Myocyte (in vitro differentiated cells): ENCODE measurements at regions not wholly inside any gene's neighbourhood (a gene's known extent, or its start where the extent isn't known, plus 50 kb on each side); places are given as distances from the start of the nearest gene placed in this dataset.

Experiments used
- DNase-seq: peaks from one replicate; pipeline ENCODE4 v3.0.0-alpha.2; 2012; ENCODE audit warnings: low read depth

DNA sequence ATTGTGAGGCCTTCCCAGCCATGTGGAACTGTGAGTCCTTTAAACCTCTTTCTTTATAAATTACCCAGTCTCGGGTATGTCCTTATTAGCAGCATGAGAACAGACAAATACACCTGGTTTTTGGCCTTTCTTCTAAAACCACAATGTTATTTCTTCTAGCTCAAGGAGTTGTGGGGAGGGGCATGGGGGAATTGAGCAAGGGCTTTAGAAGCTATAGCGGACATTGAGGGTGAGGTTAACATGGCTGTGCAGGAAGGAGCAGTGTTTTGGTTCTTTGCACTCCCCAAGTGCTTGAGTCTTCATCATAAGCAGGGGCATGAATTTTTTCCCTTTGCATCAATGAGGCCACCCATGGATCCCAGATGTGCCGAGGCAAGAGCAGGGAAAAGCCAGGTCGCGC is 86.8 kb downstream of the SPRING1 start:
- no peak for DNase-seq

DNA sequence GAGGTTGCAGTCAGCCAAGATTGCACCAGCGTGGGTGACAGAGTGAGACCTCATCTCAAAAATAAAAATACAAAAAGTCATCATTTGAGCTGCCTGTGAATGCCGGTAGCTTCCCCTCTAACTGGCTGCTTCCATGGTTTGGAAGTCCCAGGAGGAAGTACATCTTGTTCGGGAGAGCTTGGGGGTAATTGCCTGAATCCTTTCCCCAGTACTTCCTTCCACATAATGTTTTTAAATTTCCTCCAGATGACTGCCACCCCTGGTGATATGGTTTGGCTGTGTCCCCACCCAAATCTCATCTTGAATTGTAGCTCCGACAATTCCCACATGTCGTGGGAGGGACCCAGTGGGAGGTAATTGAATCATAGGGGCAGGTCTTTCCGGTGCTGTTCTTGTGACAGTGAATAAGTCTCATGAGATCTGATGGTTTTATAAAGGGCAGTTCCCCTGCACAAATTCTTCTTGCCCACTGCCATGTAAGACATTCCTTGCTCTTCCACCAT is 87.2 kb downstream of the SPRING1 start:
- DNase-seq, result no peak

- no peak for DNase-seq
Observed at GRCh38 chr12:116650062-116650461, 87.8 kb downstream of the SPRING1 start.

- DNase-seq, result no peak
Observed at GRCh38 chr12:116647813-116648212, 88.6 kb downstream of the MAP1LC3B2 start.

DNA sequence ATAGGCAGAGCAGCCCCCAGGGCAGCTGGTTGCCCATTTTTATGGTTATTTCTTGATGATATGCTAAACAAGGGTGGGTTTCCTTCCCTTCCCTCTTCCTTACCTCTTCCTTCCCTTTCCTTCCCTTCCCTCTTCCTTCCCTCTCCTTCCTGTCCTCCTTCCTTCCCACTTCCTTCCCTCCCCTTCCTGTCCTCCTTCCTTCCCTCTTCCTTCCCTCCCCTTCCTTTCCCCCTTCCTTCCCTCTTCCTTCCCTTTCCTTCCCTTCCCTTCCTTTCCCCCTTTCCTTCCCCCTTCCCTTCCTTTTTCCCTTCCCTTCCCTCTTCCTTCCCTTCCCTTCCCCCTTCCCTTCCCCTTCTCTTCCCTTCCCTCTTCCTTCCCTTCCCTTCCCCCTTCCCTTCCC is 87.7 kb downstream of the MAP1LC3B2 start:
- no peak for DNase-seq

GRCh38 chr12:116644806-116645205 is 85.6 kb downstream of the MAP1LC3B2 start:
- no peak for DNase-seq

DNA sequence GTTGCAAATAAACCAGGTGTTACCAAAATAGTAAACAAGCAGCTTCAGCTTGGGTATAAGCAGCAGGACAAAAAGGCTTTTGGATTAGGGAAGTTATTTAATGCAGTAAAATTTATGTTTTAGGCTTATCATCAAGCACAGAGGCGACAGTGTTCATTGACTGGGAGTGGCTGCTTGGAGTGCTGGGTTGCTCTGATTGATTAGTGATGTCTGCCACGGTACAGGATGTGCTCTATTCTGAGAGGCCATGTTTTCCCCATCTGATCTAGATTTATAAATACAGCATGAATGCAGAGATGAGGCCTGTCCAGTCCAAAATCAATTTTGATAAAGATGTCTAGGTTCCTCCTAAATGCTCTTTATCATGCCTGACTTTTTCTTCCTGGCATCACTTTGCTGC is 83.5 kb downstream of the MAP1LC3B2 start:
- no peak for DNase-seq

DNA sequence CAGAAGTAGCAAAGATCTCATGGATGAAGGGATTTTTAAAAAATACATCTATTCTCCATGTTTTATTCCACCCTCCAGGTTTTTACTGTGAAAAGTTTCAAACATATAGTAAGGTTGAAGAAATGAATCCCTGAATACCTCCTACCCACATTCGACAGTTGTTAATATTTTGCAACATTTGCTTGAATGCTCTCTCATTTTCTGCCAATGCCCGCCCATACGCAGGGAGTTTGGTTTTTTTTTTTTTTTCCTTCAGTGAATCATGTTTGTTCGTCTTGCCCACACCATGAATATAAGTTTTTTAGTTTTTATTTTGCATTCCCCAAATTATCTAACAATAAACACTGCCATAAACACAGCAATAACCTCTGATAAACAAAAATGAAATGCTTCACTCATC is 82.9 kb downstream of the MAP1LC3B2 start:
- DNase-seq, result no peak

DNA sequence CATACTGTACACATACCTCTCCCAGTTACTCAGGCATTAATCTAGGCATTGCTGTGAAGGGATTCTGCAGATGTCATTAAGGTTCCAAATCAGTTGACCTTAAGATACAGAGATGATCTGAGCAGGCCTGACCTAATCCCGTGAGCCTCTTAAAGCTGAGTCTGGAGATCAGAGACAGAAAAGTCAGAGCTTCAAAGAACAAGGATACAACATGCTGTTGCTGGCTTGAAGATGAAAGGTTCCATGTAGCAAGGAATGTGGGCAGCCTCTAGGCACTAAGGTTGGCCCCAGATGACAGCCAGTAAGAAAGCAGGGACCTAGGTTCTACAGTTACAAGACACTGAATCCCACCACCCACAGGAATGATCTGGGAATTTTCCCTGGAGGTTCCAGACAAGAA is 81.1 kb downstream of the MAP1LC3B2 start:
- DNase-seq, result no peak

GRCh38 chr12:116639765-116640164 is 80.6 kb downstream of the MAP1LC3B2 start:
- DNase-seq, result no peak

DNA sequence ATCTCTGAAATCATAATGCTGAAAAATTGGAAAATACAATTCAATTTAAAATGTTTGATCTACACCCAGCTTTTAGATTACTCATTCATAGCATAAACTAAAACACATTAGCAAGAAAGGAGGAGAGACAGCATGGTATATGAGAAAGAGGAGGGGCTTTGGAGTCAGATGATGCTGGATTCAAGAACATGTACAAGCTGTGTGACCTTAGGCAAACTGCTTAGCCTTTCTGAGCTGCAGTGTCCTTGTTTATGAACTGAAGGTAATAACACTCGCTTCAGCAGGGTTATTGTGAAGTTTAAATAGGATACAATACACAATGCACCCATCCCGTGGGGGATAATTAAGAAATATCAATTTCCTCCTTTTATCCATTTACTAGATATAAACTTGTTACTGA is 79.2 kb downstream of the MAP1LC3B2 start:
- DNase-seq, result no peak

DNA sequence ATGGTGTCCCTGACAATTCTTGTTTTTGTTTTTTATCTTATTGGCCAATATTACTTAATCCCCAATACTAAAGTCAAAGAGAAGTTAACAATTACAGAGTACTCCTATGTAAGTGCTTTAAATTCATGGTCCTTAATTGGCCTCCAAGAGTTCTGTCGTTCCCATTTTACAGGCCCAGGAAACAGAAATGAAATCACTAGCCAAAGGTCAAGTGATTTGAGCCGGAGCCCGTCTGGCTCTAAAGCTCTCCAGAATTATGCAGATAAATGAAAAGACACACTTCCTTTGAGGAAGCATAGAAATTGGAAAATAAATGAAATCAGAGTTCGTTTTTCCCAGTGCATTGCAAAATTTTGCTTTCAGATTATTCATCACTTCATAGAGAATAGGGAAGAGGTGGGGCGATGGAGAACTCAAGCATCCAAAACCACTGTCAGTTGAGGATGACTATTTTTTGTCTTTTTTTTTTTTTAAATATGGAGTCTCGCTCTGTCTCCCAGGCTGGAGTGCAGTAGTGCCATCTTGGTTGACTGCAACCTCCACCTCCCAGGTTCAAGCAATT is 78.5 kb downstream of the MAP1LC3B2 start:
- no peak for DNase-seq

DNA sequence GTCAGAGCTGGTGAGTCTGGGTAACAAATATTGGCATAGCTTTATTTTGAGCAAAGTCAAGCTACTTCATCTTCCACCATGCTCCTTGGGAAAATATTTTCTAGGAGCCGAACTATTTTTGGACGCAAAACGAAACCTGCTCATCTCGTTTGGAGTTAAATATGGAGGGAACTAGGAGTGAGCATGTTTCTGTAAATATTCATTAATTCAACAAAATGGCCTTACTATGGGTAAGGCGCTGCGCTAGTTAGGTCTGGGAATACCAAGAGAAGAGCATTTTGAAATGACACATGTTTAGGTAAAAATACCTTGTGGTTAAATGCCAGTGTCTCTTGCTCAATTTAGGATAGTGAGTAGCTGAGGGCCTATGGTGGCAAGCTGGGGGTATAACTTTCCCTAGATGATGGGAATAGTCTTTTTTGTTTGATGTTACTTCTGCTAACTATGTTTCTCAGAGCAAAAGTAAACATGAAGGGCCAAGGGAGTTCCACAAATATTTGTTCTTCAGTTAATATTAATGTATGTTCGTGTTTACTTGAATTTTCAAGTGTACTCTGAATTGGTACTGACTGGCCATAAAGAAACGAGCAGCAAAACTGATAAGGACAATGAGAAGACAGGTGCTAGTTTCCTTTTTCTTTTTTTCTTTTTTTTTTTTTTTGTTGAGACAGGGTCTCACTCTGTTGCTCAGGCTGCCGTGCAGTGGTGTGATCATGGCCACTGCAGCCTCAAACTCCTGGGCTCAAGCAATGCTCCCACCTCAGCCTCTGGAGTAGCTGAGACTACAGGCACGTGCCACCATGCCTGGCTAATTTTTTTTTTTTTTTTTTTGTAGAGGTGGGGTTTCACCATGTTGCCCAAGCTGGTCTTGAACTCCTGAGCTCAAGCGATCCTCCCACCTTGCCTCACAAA is 77.7 kb downstream of the MAP1LC3B2 start:
- DNase-seq, result no peak

GRCh38 chr12:116635487-116635886 is 76.3 kb downstream of the MAP1LC3B2 start:
- DNase-seq, result no peak

- no peak for DNase-seq
Observed at GRCh38 chr12:116633476-116633875, 74.3 kb downstream of the MAP1LC3B2 start.

DNA sequence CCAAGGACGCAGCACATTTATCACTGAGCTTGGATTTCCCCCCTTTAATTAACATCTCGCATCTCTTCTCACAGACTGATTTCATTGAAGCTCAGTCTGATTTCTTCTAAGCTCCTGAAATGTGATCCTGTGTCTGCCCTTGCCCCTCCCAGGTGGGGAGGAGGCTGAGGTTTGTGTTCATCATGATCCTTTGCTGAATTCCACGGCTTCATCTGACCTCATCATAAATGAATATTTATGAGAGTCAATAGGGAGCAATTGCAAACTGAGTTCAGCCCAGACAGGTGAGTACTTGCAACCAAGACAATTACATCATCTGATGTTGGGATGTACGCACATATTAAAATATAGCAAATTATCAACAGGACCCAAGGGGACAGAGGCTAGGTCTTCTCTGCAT is 72.4 kb downstream of the MAP1LC3B2 start:
- no peak for DNase-seq

DNA sequence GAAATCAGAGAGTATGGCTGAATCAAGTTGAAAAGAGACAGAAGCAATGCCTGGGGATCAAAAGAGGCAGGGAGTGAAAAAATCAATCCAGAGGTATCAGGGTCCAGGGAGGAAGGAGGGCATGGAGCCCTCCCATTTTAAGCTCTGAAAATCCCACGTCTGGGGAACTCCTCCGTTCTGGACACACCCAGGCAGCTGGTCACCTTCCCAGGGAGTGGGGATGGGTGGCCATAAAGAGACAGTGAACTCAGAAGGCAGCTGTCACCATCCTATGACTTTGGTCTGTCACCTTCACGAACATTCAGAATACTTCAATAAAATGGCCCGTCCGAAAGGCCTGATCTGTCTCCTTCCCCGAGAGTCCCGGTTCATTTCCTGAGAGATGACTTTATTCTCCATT is 71.6 kb downstream of the MAP1LC3B2 start:
- peak; percentile 44 for DNase-seq

DNA sequence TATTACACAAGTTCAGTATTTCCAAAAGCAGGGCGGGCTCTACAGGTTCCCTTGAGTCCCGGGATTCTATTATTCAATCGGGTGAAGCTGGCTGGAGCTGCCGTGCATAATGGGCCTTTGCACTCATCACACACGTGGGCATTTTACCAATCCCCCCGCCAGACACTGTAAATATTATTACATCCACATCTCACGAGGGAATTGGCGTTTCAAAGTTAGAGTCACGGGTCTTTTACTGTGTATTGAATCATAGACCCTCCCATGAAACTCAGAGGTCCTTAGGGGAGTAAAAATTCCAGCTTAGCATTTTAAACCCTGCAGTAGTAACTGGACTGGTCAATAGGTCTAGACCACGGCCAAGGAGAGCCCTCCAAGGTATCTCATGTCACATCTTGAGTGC is 70.3 kb downstream of the MAP1LC3B2 start:
- DNase-seq, result no peak

GRCh38 chr12:116628989-116629388 is 69.8 kb downstream of the MAP1LC3B2 start:
- no peak for DNase-seq

GRCh38 chr12:116628450-116628793 is 69.2 kb downstream of the MAP1LC3B2 start:
- DNase-seq, result no peak
